SU-DHL-6 (cell line): ENCODE measurements at regions not wholly inside any gene's neighbourhood (a gene's known extent, or its start where the extent isn't known, plus 50 kb on each side); places are given as distances from the start of the nearest gene placed in this dataset.

ENCODE experiments used
- H2AFZ ChIP-seq: fragments of 200-600 bp; sonication (generic); 2 replicates; pipeline ENCODE4 v1.6.1; 2014; ENCODE audit warnings: low read depth, mild to moderate bottlenecking, moderate library complexity, mixed read lengths, antibody characterized with exemption, low read length; ENCODE audit not compliant: severe bottlenecking
- H3F3A ChIP-seq: fragments of 200-600 bp; shearing (Covaris generic); 2 replicates; pipeline ENCODE4 v1.6.0; 2016; ENCODE audit warnings: antibody characterized with exemption, mild to moderate bottlenecking; ENCODE audit not compliant: insufficient read depth
- H3K27ac ChIP-seq: fragments of 200-600 bp; sonication (generic); 2 replicates; pipeline ENCODE4 v1.5.1; 2016; ENCODE audit warnings: low read depth, mild to moderate bottlenecking, low read length, moderate library complexity, mixed read lengths
- H3K27me3 ChIP-seq: fragments of 200-600 bp; sonication (generic), shearing (Covaris generic); 2 replicates; pipeline ENCODE4 v1.6.0; 2014; ENCODE audit warnings: mild to moderate bottlenecking, low read length
- H3K36me3 ChIP-seq: fragments of 200-600 bp; sonication (generic); 2 replicates; pipeline ENCODE4 v1.6.1; 2014; ENCODE audit warnings: mild to moderate bottlenecking, low read length, mixed read lengths
- H3K4me2 ChIP-seq: fragments of 300-600, 200-600 bp; shearing (Covaris generic), sonication (generic); 2 replicates; pipeline ENCODE4 v1.6.0; 2014; ENCODE audit warnings: low read length, low read depth, mild to moderate bottlenecking; ENCODE audit not compliant: poor library complexity, severe bottlenecking
- H3K4me3 ChIP-seq: fragments of 200-600 bp; sonication (generic); 2 replicates; pipeline ENCODE4 v1.5.1; 2014; ENCODE audit warnings: antibody characterized with exemption, low read length, mild to moderate bottlenecking, mixed read lengths; ENCODE audit not compliant: insufficient read depth, poor library complexity, severe bottlenecking
- H3K79me2 ChIP-seq: fragments of 200-600 bp; sonication (generic); 2 replicates; pipeline ENCODE4 v1.6.1; 2014; ENCODE audit warnings: mild to moderate bottlenecking, low read length, moderate library complexity; ENCODE audit not compliant: insufficient read depth
- H3K9ac ChIP-seq: fragments of 200-600 bp; sonication (generic); 2 replicates; pipeline ENCODE4 v1.7.0; 2014; ENCODE audit warnings: mild to moderate bottlenecking, low read length
- H3K9me2 ChIP-seq: fragments of 200-600 bp; sonication (generic); replicated peaks from 2 replicates; pipeline ENCODE4 v1.6.1; 2014; ENCODE audit warnings: low read length; ENCODE audit not compliant: insufficient read depth
- H3K9me3 ChIP-seq: fragments of 200-600 bp; sonication (generic); 2 replicates; pipeline ENCODE4 v1.6.1; 2014; ENCODE audit warnings: low read length, mixed read lengths; ENCODE audit not compliant: insufficient read depth
- H4K20me1 ChIP-seq: fragments of 200-600 bp; sonication (generic); 2 replicates; pipeline ENCODE4 v1.6.1; 2014; ENCODE audit warnings: low read depth, mild to moderate bottlenecking, antibody characterized with exemption, low read length, moderate library complexity, mixed read lengths
- EZH2phosphoT487 ChIP-seq: fragments of 200-600 bp; sonication (generic), shearing (Covaris generic); conservative IDR thresholded peaks from 2 replicates; pipeline ENCODE4 v1.6.1; 2018; ENCODE audit warnings: mild to moderate bottlenecking, antibody characterized with exemption, low read length, moderate library complexity, mixed read lengths
- TF ChIP-seq, protein P1 (sequence below): fragments of 200-600 bp; sonication (generic); IDR thresholded peaks from one replicate; pipeline ENCODE4 v1.5.1; 2017; ENCODE audit warnings: antibody characterized with exemption, mild to moderate bottlenecking, low read length, moderate library complexity; ENCODE audit not compliant: insufficient read depth, poor library complexity, severe bottlenecking

GRCh38 chr7:130893441-130893894 is 159.5 kb upstream of the KLF14 start:
- no peak for TF ChIP-seq EZH2phosphoT487
- TF ChIP-seq, protein P1, sequence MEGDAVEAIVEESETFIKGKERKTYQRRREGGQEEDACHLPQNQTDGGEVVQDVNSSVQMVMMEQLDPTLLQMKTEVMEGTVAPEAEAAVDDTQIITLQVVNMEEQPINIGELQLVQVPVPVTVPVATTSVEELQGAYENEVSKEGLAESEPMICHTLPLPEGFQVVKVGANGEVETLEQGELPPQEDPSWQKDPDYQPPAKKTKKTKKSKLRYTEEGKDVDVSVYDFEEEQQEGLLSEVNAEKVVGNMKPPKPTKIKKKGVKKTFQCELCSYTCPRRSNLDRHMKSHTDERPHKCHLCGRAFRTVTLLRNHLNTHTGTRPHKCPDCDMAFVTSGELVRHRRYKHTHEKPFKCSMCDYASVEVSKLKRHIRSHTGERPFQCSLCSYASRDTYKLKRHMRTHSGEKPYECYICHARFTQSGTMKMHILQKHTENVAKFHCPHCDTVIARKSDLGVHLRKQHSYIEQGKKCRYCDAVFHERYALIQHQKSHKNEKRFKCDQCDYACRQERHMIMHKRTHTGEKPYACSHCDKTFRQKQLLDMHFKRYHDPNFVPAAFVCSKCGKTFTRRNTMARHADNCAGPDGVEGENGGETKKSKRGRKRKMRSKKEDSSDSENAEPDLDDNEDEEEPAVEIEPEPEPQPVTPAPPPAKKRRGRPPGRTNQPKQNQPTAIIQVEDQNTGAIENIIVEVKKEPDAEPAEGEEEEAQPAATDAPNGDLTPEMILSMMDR: no peak
- no peaks in the 10 kb centered on the region for H4K20me1 ChIP-seq
- no peaks in the 10 kb centered on the region for H3K79me2 ChIP-seq
- no peaks in the 10 kb centered on the region for H3K27me3 ChIP-seq
- H3K36me3 ChIP-seq: no peaks in the 10 kb centered on the region
- H2AFZ ChIP-seq: no peak overlapping the region
- H3K9me3 ChIP-seq: no peaks in the 10 kb centered on the region
- H3K4me2 ChIP-seq: no peak overlapping the region
- H3F3A ChIP-seq: peaks cover 7% of the 10 kb centered on the region; the same call in 1 of the 2 replicates
- no peak overlapping the region for H3K9ac ChIP-seq
- no peak overlapping the region for H3K4me3 ChIP-seq
- H3K27ac ChIP-seq: no peak overlapping the region
- no peaks in the 10 kb centered on the region for H3K9me2 ChIP-seq

- Histone ChIP-seq H3K4me3 (no peak overlapping the region), H3K4me2 (no peak overlapping the region), H3K27ac (no peak overlapping the region), H3K79me2 (no peaks in the 10 kb centered on the region), H4K20me1 (no peaks in the 10 kb centered on the region), H3K9me2 (no peaks in the 10 kb centered on the region), H2AFZ (no peak overlapping the region), H3F3A (peaks cover 14% of the 10 kb centered on the region; the same call in 1 of the 2 replicates), H3K27me3 (no peaks in the 10 kb centered on the region), H3K9me3 (no peaks in the 10 kb centered on the region), H3K9ac (no peak overlapping the region), H3K36me3 (no peaks in the 10 kb centered on the region)
- no peak for TF ChIP-seq EZH2phosphoT487
- TF ChIP-seq, protein P1: no peak
These were observed 160.3 kb upstream of the KLF14 start for GRCh38 chr7:130894146-130894908.

- Histone ChIP-seq H3K27me3 (no peaks in the 10 kb centered on the region), H3F3A (peaks cover 15% of the 10 kb centered on the region; the same call in 1 of the 2 replicates), H3K4me2 (no peak overlapping the region), H3K27ac (no peak overlapping the region), H3K79me2 (no peaks in the 10 kb centered on the region), H4K20me1 (no peaks in the 10 kb centered on the region), H3K9me3 (no peaks in the 10 kb centered on the region), H3K9ac (no peak overlapping the region), H2AFZ (no peak overlapping the region), H3K36me3 (no peaks in the 10 kb centered on the region), H3K9me2 (no peaks in the 10 kb centered on the region), H3K4me3 (no peak overlapping the region)
- no peak for TF ChIP-seq EZH2phosphoT487
- TF ChIP-seq, protein P1: no peak
These were observed 161.1 kb upstream of the KLF14 start for GRCh38 chr7:130894909-130895750.
